Calu3 (cell line): ENCODE measurements at regions not wholly inside any gene's neighbourhood (a gene's known extent, or its start where the extent isn't known, plus 50 kb on each side); places are given as distances from the start of the nearest gene placed in this dataset.

Experiments
- BruUV-seq: library from RNA; stranded (reverse); fragments of 400-500 nt; replicated peaks from 2 replicates; lab custom pipeline; 2021; lab: Mats Ljungman, UMichigan
- CTCF ChIA-PET: fragments of 300-600 bp; sonication (Branson Sonifier 250); formaldehyde crosslinking; loops from one replicate; lab custom pipeline; 2022; ENCODE audit warnings: antibody characterized with exemption; lab: Charles Lee
- DNase-seq: peaks from one replicate; pipeline ENCODE4 v3.0.0; 2022
- H3K27ac Mint-ChIP-seq: one replicate; pipeline ENCODE4 v1.8.0; 2022; ENCODE audit warnings: mixed read lengths; ENCODE audit not compliant: unreplicated experiment
- H3K27me3 Mint-ChIP-seq: one replicate; pipeline ENCODE4 v1.8.0; 2022; ENCODE audit warnings: mixed read lengths; ENCODE audit not compliant: unreplicated experiment
- H3K36me3 Mint-ChIP-seq: one replicate; pipeline ENCODE4 v1.8.0; 2022; ENCODE audit warnings: mild to moderate bottlenecking, moderate library complexity, mixed read lengths; ENCODE audit not compliant: insufficient read depth, unreplicated experiment
- H3K4me1 Mint-ChIP-seq: one replicate; pipeline ENCODE4 v1.8.0; 2022; ENCODE audit warnings: mild to moderate bottlenecking, low read depth, mixed read lengths; ENCODE audit not compliant: unreplicated experiment
- H3K4me3 Mint-ChIP-seq: one replicate; pipeline ENCODE4 v1.8.0; 2022; ENCODE audit warnings: mild to moderate bottlenecking, low read depth, moderate library complexity, mixed read lengths; ENCODE audit not compliant: unreplicated experiment
- H3K9me3 Mint-ChIP-seq: one replicate; pipeline ENCODE4 v1.8.0; 2022; ENCODE audit warnings: low read depth, mixed read lengths; ENCODE audit not compliant: unreplicated experiment
- CTCF ChIP-seq: fragments of 200-600 bp; IDR thresholded peaks from one replicate; pipeline ENCODE4 v1.8.0; 2022; ENCODE audit warnings: antibody characterized with exemption; ENCODE audit not compliant: unreplicated experiment
- intact Hi-C: fragments of 100-400 bp; cut with micrococcal nuclease; formaldehyde crosslinking; loops from one replicate; pipeline ENCODE4 v1.10.0; 2022; ENCODE audit not compliant: unreplicated experiment

GRCh38 chr5:165263536-165263935, 1758.1 kb downstream of the MAT2B start:
- TF ChIP-seq CTCF = no peak
- Mint-ChIP-seq H3K4me3 (no peak overlapping the region), H3K4me1 (no peaks in the 10 kb centered on the region), H3K36me3 (no peaks in the 10 kb centered on the region), H3K9me3 (peaks cover 8% of the 10 kb centered on the region), H3K27ac (no peak overlapping the region), H3K27me3 (no peaks in the 10 kb centered on the region)
- no peak for DNase-seq
- BruUV-seq = no TSS peak
- intact Hi-C loops = no loop called here
- CTCF ChIA-PET = no interaction called here

DNA sequence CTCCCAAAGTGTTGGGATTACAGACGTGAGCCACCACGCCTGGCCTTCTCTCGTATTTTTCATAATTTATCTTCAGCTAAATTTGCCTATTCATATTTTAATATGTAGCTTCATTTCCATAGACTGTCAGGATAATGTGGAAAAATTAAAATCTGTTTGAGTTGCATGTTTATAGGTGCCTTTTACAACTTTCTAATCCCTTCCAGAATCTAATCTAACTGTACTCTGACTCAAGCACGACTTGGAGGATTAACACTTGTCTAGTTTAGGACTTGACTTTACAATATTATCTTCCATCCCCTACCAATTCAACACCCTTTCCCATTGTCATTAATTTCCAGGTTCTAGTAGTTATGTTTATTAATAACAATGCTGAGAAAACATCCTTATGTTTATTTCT, 1761.5 kb downstream of the MAT2B start:
- Mint-ChIP-seq H3K4me3 (no peak overlapping the region), H3K36me3 (no peaks in the 10 kb centered on the region), H3K27me3 (no peaks in the 10 kb centered on the region), H3K27ac (no peak overlapping the region), H3K4me1 (no peaks in the 10 kb centered on the region), H3K9me3 (peaks cover 6% of the 10 kb centered on the region)
- BruUV-seq = no TSS peak
- TF ChIP-seq CTCF = no peak
- intact Hi-C loops = no loop called here
- no peak for DNase-seq
- CTCF ChIA-PET = no interaction called here

DNA sequence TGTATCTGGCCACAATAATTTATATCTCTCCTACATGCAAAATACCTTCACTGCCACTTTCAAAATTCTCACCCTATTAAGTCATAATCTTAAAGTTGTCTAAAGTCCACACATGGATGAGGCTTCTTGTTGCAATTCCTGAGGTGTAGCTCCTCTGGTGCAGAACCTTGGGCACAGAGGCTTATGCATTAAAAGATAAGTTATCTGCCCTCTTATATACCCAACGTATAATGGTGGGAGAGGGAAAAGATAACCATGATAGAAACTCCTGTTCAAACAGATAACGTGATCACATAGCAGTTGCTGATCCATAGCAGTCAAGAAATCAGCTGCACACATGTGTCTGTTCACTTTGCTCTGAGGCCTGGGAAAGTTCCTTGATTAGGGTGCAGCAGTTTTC, 1767.0 kb downstream of the MAT2B start:
- no peak for TF ChIP-seq CTCF
- intact Hi-C loops = no loop called here
- no peak for DNase-seq
- Mint-ChIP-seq H3K9me3 (peaks cover 10% of the 10 kb centered on the region), H3K36me3 (no peaks in the 10 kb centered on the region), H3K4me3 (no peak overlapping the region), H3K27ac (no peak overlapping the region), H3K4me1 (no peaks in the 10 kb centered on the region), H3K27me3 (no peaks in the 10 kb centered on the region)
- BruUV-seq = no TSS peak
- CTCF ChIA-PET = no interaction called here

DNA sequence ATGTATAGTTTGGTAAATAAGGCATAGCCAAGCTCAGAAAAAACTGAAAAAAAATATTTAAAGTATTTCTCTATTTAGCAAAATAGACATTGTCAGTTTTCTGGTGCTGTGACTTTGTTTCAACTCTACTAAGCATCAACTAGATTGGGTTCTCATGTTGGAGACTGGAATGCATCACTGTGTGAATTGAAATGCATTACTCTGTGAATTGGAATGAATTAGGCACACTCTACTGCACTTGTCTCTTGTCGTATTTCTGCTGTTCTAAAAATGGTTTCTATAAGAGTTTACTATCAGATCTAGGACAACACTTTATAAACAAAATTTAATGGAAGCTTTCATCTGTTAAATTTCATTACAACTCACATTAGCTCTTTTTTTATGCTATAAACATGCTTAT, 1772.2 kb downstream of the MAT2B start:
- intact Hi-C loops = no loop called here
- H3K4me3 Mint-ChIP-seq = no peak overlapping the region
- no peaks in the 10 kb centered on the region for H3K27me3 Mint-ChIP-seq
- no peaks in the 10 kb centered on the region for H3K4me1 Mint-ChIP-seq
- CTCF ChIA-PET = no interaction called here
- no peak for TF ChIP-seq CTCF
- H3K36me3 Mint-ChIP-seq = no peaks in the 10 kb centered on the region
- BruUV-seq = no TSS peak
- no peak overlapping the region for H3K27ac Mint-ChIP-seq
- peaks cover 14% of the 10 kb centered on the region for H3K9me3 Mint-ChIP-seq
- no peak for DNase-seq
